GM19099 (cell line): ENCODE measurements at regions not wholly inside any gene's neighbourhood (a gene's known extent, or its start where the extent isn't known, plus 50 kb on each side); places are given as distances from the start of the nearest gene placed in this dataset.

ENCODE experiments used
- POLR2A ChIP-seq: IDR thresholded peaks from 3 replicates; pipeline ENCODE4 v1.6.1; 2011; ENCODE audit warnings: low read depth; ENCODE audit not compliant: insufficient read length; ENCODE audit errors: extremely low read depth

DNA sequence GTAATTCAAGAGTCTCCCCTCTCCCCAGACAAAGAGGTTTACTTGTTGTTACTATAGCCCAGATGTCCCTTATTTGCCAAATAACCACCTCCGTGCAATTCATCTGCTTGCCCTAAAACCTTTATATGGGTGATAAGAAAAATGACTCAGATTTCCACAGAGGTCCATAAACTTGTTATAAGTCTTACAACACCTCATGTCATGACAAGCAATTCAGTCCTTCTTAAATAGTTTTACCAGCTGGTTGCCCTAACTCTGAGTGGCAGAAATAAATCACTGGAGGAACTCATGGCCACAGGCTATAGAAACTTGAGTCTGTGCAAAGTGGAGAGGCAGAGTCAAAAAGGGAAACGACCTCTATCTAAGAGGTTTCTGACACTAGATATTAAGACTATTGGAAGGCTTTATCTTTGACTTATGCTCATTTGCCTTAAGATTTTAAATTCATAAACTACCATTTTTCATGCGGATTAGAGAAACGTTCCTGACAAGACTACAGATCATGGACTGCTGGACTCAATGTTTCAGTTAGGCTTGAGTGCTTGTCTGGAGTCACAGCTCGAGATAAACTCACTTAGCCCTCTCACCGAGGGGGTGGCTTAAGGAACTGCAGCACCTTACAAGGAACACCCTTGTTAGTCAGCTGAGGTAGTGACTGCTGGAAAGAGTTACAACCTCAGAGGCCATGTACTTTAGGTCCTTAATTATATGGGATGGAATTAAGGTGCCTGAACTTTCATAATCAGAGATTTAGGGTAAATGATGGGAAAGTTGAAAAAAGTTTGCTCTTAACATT lies 662.5 kb upstream of the USP24 start:
- TF ChIP-seq POLR2A, result no peak

DNA sequence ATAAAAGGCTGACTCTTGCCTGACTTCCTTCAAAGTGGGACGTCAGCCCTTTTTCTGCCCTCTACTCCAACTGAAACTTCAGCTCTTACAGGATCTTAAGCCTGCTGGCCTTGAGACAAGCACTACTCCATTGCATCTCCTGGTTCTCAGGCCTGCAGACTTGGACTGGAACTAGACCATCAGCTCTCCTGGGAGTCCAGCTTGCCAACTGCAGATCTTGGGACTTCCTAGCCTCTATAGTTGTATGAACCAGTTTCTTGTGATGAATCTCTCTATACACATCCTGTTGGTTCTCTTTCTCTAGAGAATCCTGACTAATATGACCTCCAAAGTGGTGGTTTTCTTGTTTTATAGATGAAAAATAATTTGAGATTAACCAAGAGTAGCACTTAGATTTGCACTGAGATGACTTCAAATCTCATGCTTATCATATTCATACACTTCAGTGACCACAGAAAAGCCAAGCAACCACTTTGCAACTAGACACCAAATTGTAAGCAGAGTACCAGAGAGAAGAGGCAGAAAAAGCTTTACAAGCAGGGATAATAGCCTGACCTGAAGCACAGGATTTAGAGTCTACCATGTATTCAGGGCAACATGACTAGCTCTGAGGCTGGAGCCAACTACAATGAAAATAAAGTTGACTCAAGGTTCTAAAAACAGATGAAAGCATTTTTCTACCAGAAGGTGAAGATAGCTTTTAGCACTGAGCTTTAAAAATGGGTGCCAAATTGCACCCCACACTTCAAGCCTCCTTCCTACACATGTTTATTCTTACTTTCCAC lies 661.3 kb upstream of the USP24 start:
- TF ChIP-seq POLR2A, result no peak

DNA sequence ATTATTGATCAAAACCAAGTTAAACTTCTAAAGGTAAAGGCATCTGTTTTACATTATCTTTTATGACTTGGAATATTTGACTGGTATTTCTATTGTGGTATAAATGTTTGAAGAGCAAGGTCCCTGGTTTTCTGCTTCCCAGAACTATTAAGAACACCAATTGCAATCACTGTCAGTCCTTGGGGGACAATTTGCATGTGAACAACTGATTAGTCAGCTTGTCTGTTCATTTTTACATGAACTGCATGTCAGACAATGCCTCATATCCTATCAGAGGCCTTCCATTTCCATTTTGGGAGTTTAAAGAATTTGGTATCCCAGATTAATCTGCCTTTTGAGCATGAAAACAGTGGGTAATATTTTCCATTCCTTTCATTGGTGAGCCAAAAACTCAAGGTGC lies 654.9 kb upstream of the USP24 start:
- TF ChIP-seq POLR2A, result no peak

DNA sequence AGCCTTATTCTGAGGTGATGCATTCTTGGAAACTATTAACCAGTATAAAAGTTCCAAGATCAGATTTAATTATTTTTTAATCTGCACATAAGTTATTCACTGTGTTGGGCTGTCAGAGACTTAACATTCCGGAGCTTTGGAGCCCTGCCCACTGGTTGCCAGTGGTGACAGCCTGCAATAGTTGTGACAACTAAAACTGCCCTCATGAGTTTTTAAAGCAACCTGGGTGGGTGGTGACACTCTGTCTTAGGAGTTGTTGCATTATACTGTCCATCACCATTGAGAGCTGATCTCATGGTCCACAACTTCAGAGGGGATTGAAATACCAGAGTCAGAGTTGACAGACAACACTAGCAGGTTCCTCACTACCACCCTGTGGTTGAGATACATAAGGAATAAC lies 653.9 kb upstream of the USP24 start:
- no peak for TF ChIP-seq POLR2A

DNA sequence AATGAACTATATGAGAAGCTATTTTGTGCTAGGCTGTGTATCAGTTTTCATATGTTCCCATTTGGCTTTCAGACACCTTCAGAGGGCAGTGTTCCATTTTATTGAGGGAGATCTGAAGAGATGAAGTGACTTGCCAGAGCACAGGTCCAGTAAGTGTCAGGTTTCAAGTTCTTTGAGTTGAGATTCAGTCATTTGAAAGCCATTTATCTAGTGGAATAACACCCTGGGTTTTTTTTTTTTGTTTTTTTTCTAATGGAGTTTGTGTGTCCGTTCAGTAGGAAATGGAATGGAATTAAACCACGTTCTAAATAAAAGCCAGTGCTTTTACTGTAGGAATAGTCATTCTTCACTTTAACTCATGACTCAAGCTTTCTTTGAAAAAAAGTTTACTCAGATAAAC lies 652.9 kb upstream of the USP24 start:
- no peak for TF ChIP-seq POLR2A

DNA sequence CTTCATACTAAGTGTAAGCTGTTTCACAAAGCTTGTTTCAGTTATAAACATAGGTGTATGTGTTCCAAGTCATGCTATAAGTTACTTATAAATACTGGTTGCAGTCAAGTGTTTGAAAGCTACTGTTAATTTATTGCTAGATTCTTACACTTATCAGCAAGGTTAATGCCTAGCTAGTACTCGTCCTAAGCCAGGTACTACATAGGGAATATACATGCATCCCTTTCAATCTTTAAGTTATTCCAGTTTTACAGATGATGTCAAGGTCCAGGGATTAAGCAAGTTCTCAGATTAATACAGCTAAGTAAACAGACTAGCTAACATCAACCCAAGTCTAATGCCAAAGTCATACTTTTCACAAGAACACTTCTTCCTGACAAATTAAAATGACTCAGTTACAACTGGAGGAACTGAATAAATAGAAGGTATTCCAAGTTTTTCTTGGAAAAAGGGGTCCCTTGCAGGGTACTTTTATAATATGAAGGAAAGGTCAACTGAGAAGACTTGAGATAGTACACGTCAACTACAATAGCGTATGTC lies 652.2 kb upstream of the USP24 start:
- no peak for TF ChIP-seq POLR2A

DNA sequence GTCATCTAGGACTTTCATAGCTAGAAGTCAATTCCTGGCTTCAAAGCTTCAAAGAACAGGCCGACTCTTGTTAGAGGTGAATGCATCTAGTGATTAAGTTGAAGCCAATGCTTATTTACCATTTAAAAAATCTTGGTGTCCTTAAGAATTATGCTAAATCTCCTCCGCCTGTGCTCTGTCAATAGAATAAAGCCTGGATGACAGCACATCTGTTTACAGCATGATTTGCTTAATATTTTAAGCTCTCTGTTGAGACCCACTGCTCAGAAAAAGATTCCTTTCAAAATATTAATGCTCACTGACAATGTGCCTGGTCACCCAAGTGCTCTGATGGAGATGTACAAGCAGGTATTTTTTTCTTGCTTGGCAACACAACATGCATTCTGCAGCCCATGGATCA lies 649.1 kb upstream of the USP24 start:
- no peak for TF ChIP-seq POLR2A

DNA sequence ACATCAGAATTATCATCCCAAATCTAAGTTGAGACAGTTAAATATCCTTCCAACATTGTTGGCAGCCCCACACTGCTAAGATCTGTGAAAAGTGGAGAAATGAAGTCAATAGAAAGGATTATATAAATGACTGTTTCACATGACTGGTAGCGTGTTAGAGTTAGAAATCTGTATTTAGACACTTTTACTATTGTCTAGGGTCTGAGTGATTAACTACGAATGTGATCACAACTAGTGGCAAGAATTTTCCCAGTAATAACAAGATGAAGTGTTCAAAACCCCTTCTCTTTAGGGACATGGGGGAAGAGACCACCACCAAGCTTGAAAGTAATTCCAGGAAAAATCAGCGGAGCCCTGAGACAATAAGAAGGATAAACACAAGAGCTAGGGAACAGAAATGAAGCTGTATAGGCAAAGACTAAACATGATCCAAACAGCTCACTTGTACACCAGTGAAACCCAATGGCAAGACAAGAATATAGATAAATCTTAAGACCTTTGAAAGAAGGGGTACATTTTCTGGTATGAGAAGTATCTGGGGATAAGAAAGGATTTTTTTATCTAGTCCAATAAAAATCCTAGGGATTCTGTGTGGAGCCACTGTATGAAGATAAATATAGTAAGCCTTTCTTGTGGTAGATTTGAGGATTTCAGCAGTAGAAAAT lies 646.6 kb upstream of the USP24 start:
- TF ChIP-seq POLR2A, result no peak

DNA sequence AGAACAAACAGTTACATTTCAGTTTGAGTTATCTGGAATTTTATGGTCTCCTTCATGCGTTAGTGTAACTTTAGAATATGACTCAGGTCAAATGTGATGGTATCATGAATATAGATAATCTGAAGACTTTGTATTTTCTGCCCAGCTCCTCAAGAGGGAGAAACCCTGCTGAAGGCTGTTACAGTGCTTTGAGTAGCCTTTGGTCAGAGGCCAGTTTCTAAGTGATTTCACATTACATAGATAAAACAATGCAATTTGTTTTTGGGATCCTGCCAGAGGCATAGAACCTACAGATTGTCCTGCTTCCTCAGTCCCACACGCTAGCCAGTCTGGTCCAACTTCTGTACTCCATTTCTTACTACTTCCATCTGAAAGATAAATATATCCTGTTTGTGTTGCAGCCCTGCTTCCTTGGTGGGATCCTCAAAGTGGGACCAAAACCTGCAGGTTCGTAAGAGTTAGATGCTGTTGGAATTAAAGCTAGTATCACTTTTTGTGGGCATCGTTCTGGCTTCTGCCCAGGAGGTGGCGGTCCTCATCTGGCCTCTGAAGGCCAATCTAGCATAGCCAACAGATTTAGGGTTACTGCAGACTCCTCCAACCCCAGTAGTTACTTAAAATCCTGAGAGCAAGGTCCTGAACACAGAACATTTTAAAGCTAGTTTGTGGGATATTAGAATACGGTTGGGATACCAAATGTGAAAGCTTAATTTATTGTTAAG lies 645.8 kb upstream of the USP24 start:
- no peak for TF ChIP-seq POLR2A

DNA sequence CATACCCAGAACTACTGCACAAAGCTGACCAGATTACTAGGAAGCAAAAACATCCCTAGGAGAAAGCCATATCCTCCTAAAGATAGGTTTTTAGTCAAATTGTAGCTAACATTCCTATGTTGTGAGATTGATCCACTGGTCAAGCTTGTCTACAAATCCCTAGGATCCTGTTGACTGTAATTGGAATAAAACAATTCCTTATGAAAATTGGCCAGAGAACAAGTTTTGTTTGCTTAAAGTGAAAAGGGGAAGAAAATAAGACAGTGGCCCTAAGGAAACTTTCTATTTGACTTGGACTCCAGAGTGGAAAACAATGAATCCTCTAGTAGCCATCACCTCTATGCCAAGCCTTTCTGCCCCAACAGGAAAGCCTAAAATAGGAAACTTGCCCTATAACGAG lies 645.2 kb upstream of the USP24 start:
- no peak for TF ChIP-seq POLR2A

DNA sequence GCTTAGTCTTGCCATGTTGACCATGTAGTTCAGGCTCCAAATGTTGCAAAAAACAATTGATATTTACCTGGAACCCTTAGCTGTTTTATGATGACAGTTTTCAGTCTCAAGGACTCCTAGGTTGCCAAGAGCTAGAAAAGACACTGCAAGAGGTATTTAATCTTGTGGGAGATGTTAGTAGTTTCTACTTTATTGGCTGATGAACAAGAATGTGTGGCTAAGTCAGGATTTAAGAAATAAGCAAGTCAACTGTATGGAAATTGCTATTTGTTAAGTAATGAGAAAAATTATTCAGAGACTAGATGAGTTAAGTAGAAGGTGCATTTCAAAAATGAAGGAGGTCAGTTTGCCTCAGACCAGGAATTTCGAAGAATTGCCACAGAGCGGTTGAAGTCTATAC lies 639.7 kb upstream of the USP24 start:
- TF ChIP-seq POLR2A, result no peak

DNA sequence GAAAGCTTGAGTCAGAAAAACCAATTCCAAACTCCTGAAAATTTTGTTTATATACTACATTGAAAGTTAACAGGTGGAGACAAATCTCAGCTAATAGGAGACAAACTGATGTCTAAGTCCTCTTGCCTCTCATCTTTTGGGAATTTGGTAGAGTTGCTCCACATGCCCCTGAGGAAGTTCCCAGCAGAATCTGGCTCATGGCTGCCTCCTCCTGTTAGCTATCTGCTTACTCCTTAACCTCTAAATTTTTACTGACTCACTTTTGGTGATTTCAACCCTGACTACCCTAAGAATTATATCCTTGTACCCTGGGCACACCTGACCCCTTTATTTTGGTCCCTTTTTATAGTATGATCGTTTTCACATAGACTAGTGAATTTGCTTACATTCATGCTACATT lies 633.7 kb upstream of the USP24 start:
- no peak for TF ChIP-seq POLR2A

DNA sequence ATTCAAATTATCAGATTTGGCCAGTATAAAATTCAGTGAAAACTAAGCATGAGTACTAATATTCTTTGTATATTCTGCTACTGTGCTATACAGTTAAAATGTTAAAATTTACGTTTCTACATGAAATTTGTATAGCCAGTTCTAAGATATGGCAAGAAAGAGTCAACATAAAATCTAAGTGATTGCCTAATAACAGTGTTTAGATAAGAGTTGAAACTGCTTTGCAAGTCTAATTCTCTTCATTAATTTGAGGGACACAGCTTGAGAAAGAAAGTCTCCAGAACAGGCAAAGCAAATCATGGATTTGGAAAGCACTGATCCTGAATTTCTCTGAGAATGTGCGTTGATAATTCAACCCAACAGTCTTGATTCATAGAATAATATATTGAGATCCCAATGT lies 630.9 kb upstream of the USP24 start:
- no peak for TF ChIP-seq POLR2A

DNA sequence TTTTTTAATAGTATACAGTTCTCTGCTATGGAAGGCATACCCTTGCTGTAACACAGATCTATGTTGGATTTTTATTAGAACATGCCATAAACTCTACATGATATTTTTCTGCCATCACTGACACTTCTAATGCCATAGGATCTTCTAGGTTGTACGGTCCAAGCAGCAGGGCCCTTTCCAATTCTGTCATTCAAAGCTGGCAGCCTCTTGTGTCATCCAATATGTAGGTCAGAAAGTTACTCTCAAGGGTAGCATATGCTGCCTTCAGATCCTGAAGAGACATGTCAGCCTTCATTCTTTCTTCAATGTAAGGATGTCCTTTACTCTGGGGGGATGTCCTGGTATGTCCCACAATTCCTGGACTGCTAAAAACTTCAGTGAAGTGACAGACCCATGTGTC lies 629.2 kb upstream of the USP24 start:
- TF ChIP-seq POLR2A, result no peak

DNA sequence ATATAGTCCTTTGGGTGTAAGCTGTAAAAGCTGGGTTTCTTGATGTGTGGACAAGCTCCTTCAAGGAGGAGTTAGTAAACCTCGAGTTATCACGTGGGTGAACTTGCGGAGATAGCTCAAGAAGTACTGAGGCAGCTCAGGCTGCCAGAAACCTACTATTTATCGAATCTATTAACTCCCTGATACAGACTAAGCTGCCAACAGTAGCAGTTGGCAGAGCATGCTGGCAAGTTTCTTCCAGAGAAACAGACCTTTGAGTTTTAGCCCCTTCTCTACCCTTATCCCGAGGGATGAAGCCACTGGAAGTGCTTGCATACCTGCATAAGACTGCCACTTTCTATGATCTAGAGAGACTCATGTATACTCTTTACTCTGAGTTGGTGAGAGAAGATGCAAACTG lies 624.5 kb upstream of the USP24 start:
- TF ChIP-seq POLR2A, result no peak

DNA sequence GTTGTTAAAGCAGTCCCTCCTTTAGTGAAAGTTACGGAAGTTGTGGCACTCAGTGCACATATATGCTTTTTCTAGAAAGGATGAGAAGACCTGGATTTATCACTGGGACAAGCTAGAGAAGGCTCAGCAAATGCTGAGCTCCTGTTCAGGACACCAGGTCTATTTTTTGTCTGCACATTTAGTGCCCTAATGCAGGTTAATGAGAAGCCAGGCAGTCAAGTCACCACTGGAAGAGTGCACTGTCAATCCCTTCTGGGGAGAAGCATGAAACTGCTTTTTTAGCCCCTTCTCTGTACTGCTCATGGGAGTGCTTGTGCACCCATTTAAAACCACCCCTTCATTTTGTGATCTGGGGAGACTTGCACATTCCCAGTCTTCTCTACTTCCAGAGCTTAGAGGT lies 624.1 kb upstream of the USP24 start:
- no peak for TF ChIP-seq POLR2A

DNA sequence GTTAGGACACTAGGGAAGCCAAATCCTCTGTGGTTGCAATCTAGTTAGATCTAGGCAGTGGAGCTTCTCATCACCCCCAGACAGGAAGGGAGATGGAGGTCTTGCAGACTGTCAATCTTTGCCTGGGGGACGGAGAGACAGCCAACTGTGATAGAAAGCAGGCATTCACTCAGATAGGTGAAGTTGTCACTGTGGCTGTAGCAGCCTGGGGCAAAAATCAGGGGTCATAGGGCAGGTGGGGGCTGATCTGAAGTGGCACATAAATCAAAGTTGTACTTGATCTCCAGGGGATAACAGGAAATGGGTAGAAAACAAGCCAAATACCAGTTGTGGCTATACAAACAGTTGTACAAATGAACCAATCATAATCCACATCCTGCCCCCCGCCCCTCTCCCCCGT lies 620.9 kb upstream of the USP24 start:
- no peak for TF ChIP-seq POLR2A
